LNCAP (cell line): ENCODE measurements at regions not wholly inside any gene's neighbourhood (a gene's known extent, or its start where the extent isn't known, plus 50 kb on each side); places are given as distances from the start of the nearest gene placed in this dataset.

Experiments
- TF ChIP-seq, protein P1 (sequence below): fragments of 450-650 bp; IDR thresholded peaks from 2 replicates; pipeline ENCODE4 v1.5.1; 2017; ENCODE audit warnings: mild to moderate bottlenecking

GRCh38 chr2:41994233-41994637, 53.6 kb upstream of the PKDCC start:
- TF ChIP-seq, protein P1, sequence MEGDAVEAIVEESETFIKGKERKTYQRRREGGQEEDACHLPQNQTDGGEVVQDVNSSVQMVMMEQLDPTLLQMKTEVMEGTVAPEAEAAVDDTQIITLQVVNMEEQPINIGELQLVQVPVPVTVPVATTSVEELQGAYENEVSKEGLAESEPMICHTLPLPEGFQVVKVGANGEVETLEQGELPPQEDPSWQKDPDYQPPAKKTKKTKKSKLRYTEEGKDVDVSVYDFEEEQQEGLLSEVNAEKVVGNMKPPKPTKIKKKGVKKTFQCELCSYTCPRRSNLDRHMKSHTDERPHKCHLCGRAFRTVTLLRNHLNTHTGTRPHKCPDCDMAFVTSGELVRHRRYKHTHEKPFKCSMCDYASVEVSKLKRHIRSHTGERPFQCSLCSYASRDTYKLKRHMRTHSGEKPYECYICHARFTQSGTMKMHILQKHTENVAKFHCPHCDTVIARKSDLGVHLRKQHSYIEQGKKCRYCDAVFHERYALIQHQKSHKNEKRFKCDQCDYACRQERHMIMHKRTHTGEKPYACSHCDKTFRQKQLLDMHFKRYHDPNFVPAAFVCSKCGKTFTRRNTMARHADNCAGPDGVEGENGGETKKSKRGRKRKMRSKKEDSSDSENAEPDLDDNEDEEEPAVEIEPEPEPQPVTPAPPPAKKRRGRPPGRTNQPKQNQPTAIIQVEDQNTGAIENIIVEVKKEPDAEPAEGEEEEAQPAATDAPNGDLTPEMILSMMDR, result no peak

DNA sequence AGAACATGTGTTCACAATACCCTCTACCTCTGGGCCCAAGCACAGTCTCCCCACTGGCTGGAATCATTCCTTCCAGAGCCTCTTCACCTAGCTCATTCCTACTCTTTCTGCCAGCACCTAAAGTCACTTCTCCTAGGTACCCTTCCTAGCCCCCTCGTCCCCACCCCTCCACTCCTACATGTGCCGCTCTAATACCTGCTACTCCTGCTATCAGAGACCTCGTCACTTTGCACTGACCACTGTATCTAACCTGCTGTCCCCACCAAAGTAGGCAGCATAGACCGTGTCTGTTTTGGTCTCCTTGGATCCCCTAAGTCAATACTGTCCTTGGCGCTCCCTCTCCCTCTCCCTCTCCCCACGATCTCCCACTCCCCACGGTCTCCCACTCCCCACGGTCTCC, 53.2 kb upstream of the PKDCC start:
- TF ChIP-seq, protein P1, result no peak

DNA sequence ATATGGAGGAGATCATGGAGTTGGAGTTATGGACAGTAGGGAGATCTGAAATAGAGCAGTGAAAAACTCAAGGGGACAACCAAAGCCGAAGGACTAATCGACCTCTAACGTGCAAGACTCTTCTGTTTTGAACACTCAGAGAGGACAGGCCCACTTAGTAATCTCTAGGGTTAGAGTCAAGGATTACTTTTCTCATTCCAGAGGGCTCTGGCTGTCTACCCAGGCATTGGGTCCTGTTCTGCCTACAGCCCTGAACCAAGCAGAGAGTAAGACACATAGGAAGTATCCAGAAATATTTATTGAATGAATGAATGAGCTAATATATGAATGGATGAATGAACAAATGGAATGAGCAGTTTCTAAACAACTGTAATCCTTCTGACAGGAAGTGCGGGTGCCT, 50.3 kb upstream of the PKDCC start:
- TF ChIP-seq, protein P1, result no peak
